Brain microvascular endothelial cell (primary cell): ENCODE measurements at regions not wholly inside any gene's neighbourhood (a gene's known extent, or its start where the extent isn't known, plus 50 kb on each side); places are given as distances from the start of the nearest gene placed in this dataset.

Source experiments
- DNase-seq: peaks from one replicate; pipeline ENCODE4 v3.0.0-alpha.2; 2020
- H3K27ac ChIP-seq: fragments of 250-450 bp; sonication (Bioruptor Pico); 2 replicates; pipeline ENCODE4 v1.5.1; 2020; ENCODE audit warnings: mild to moderate bottlenecking, moderate library complexity
- H3K27me3 ChIP-seq: fragments of 250-450 bp; sonication (Bioruptor Pico); replicated peaks from 2 replicates; pipeline ENCODE4 v1.5.1; 2020; ENCODE audit warnings: mild to moderate bottlenecking
- H3K36me3 ChIP-seq: fragments of 250-450 bp; sonication (Bioruptor Pico); replicated peaks from 2 replicates; pipeline ENCODE4 v1.5.1; 2020; ENCODE audit warnings: mild to moderate bottlenecking
- H3K4me3 ChIP-seq: 2 replicates; pipeline ENCODE4 v1.5.1; 2011; ENCODE audit warnings: low read depth, mild to moderate bottlenecking, control low read depth, low read length, moderate library complexity
- in situ Hi-C: cut with HindIII; loops from 2 replicates; pipeline ENCODE4 v1.10.0; 2017; ENCODE audit warnings: low sequenced_read_pairs, low pct_ligation_motif_present
- TF ChIP-seq, protein P1 (sequence below): IDR thresholded peaks from 2 replicates; pipeline ENCODE4 v1.5.1; 2011; ENCODE audit warnings: low read depth, mild to moderate bottlenecking, moderate library complexity, low read length, control low read depth, inconsistent platforms; ENCODE audit errors: missing control alignments

DNA sequence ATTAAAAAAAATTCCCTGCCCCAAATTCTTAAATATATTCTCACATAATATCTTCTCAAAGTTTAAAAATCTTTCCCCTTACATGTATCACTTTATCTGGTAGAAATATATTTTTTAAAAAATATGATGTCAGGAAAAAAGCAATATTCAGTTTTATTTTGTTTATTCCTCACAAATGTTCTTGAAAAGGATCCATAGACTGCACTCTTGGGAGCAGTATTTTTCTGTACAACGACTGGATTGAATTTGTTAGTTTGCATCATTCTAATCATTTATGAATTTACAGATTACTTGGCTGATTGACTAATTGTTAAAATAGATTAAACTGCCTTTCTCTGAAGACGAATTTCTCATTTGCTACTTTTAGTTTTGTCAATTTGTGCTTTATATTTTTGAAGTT lies 468.1 kb upstream of the NOVA1 start:
- TF ChIP-seq, protein P1, sequence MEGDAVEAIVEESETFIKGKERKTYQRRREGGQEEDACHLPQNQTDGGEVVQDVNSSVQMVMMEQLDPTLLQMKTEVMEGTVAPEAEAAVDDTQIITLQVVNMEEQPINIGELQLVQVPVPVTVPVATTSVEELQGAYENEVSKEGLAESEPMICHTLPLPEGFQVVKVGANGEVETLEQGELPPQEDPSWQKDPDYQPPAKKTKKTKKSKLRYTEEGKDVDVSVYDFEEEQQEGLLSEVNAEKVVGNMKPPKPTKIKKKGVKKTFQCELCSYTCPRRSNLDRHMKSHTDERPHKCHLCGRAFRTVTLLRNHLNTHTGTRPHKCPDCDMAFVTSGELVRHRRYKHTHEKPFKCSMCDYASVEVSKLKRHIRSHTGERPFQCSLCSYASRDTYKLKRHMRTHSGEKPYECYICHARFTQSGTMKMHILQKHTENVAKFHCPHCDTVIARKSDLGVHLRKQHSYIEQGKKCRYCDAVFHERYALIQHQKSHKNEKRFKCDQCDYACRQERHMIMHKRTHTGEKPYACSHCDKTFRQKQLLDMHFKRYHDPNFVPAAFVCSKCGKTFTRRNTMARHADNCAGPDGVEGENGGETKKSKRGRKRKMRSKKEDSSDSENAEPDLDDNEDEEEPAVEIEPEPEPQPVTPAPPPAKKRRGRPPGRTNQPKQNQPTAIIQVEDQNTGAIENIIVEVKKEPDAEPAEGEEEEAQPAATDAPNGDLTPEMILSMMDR, result no peak
- in situ Hi-C loops, result no loop called here

DNA sequence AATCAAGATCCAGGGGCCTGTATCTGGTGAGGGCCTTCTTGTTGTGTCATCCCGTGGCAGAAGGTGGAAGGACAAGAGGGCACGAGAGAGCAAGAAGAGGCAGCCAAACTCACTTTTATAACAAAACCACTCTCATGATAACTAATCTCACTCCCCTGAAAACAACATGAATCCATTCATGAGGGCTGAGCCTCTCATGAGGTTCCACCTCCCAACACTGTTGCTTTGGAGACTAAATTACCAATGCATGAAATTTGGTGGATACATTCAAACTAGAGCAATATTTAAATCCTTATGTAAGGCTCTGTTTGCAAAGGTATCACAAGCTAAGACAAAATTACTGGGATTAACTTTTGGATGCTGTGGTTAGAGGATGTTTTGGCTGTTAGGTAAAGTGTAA lies 470.1 kb upstream of the NOVA1 start:
- in situ Hi-C loops, result no loop called here
- Histone ChIP-seq H3K27me3 (no peaks in the 10 kb centered on the region), H3K36me3 (no peaks in the 10 kb centered on the region), H3K4me3 (no peak overlapping the region), H3K27ac (no peak overlapping the region)
- TF ChIP-seq, protein P1, result no peak
- DNase-seq, result no peak

More for the DNA sequence above, 468.1 kb upstream of the NOVA1 start:
- Histone ChIP-seq H3K27ac (no peak overlapping the region), H3K27me3 (no peaks in the 10 kb centered on the region), H3K4me3 (no peak overlapping the region), H3K36me3 (no peaks in the 10 kb centered on the region)
- DNase-seq, result no peak

DNA sequence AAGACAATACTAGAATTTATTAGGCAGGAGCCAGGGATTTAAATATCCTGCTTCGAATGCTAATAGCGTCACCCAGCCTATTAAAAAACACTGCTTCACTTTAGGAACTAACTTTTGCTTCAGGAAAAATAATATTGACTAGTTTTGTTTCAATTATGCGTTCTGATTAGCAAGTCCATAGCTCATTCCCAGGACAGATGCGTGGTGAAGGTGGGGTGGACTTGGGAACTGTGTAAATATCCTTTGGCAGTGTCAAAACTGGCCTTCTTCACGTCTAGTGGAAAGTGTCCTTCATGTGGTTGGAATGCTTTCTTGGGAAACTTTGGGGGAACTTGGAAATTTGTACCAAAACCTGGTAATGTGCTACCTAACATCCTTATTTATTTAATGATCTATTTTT lies 474.8 kb upstream of the NOVA1 start:
- H3K27me3 ChIP-seq, result no peaks in the 10 kb centered on the region
- no peak overlapping the region for H3K27ac ChIP-seq
- H3K4me3 ChIP-seq, result no peak overlapping the region
- no peak for DNase-seq
- no peaks in the 10 kb centered on the region for H3K36me3 ChIP-seq
- in situ Hi-C loops, result no loop called here
- TF ChIP-seq, protein P1, result no peak

DNA sequence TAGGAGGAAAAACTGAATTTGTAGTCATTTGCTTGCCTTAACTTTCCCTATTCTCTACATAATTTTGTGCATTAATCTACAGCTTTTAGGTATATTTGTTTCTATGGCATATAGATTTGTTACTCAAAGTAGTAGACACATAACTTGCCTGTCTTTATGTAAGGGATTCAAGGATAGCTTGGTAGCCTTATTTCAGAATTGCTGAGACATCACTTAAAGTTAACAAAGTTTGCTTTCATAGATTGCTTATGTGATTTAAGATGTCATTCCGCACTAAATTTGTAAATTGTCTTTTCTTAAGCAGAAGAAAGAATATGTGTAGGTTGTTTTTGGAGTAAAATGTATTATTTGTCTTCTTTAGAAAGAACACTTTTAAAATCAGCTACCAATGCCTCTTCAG lies 477.7 kb upstream of the NOVA1 start:
- TF ChIP-seq, protein P1, result no peak
- no peaks in the 10 kb centered on the region for H3K27me3 ChIP-seq
- no peak overlapping the region for H3K27ac ChIP-seq
- no peak for DNase-seq
- H3K36me3 ChIP-seq, result no peaks in the 10 kb centered on the region
- in situ Hi-C loops, result no loop called here
- no peak overlapping the region for H3K4me3 ChIP-seq

DNA sequence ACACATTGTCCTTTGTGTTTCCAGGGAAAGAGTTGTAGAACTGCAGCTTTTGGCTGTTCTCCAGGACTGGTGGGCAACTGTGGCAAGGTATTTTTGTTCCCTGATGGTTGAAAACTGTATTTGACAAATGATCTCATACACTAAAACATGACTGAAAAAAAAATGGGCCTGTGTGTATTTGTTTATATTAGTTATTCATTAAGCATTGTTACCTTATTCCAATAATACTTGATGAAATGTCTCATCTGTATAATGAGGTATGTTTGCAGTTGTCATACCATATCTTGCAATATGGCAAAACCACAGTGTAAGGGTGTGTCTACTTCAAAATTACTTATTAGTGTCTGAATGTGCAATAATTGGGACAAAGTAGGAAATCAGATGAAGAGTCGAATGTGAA lies 479.4 kb upstream of the NOVA1 start:
- no peak overlapping the region for H3K27ac ChIP-seq
- no peaks in the 10 kb centered on the region for H3K27me3 ChIP-seq
- no peak overlapping the region for H3K4me3 ChIP-seq

DNA sequence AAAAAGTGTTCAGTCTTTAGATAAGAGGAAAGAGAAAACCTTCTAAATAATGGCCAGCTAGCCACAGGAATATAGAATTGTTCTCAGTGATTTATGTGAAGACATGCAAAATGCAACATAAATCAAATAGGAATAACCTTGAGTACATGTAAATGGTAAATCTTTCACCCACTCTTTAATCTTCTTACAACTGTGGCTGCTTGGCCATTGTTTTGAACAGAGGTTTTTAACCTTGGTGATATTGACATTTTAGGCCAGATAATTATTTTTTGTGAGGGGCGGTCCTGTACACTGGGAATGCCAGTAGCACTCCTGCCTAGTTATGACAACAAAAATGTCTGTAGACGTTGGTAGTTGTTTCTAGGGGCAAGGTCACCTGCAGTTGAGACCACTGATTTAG lies 479.9 kb upstream of the NOVA1 start:
- no peak for DNase-seq
- in situ Hi-C loops, result no loop called here

More for the DNA sequence above, 479.4 kb upstream of the NOVA1 start:
- TF ChIP-seq, protein P1, result no peak
- no peaks in the 10 kb centered on the region for H3K36me3 ChIP-seq
- no peak for DNase-seq
- in situ Hi-C loops, result no loop called here

More for the DNA sequence above, 479.9 kb upstream of the NOVA1 start:
- Histone ChIP-seq H3K4me3 (no peak overlapping the region), H3K36me3 (no peaks in the 10 kb centered on the region), H3K27me3 (no peaks in the 10 kb centered on the region), H3K27ac (no peak overlapping the region)
- TF ChIP-seq, protein P1, result no peak
